A673 (cell line): ENCODE measurements at regions not wholly inside any gene's neighbourhood (a gene's known extent, or its start where the extent isn't known, plus 50 kb on each side); places are given as distances from the start of the nearest gene placed in this dataset.

Source experiments
- BruUV-seq: library from RNA; stranded (reverse); fragments of 400-500 nt; replicated peaks from 2 replicates; lab custom pipeline; 2021; lab: Mats Ljungman, UMichigan
- CTCF ChIA-PET: fragments of 300-600 bp; sonication (Branson Sonifier 250); formaldehyde crosslinking; loops from one replicate; lab custom pipeline; 2022; ENCODE audit warnings: antibody characterized with exemption; lab: Charles Lee
- POLR2A ChIA-PET: fragments of 300-600 bp; sonication (Branson Sonifier 250); formaldehyde crosslinking; loops from one replicate; lab custom pipeline; 2022; ENCODE audit warnings: antibody characterized with exemption; ENCODE audit not compliant: low non-redundant PET; lab: Charles Lee
- DNase-seq: peaks from one replicate; pipeline ENCODE4 v3.0.0-alpha.2; 2015; ENCODE audit warnings: low spot score
- H3K27ac ChIP-seq: fragments of 200-600 bp; sonication (generic); 2 replicates; pipeline ENCODE4 v1.5.1; 2016; ENCODE audit warnings: mixed run types, low read depth, mild to moderate bottlenecking, mixed read lengths, antibody characterized with exemption, low read length; ENCODE audit not compliant: poor library complexity, severe bottlenecking
- H3K27me3 ChIP-seq: fragments of 200-600 bp; sonication (generic); replicated peaks from 2 replicates; pipeline ENCODE4 v1.6.1; 2017; ENCODE audit warnings: mixed run types, low read depth, mild to moderate bottlenecking, mixed read lengths, antibody characterized with exemption, low read length; ENCODE audit not compliant: insufficient read depth, poor library complexity
- H3K36me3 ChIP-seq: fragments of 200-600 bp; sonication (generic); 2 replicates; pipeline ENCODE4 v1.6.1; 2016; ENCODE audit warnings: mixed run types, mild to moderate bottlenecking, mixed read lengths, antibody characterized with exemption, low read length; ENCODE audit not compliant: insufficient read depth, poor library complexity, severe bottlenecking
- H3K4me1 ChIP-seq: fragments of 200-600 bp; sonication (generic); 2 replicates; pipeline ENCODE4 v1.6.1; 2017; ENCODE audit warnings: mixed run types, mild to moderate bottlenecking, mixed read lengths, antibody characterized with exemption, low read length; ENCODE audit not compliant: insufficient read depth, poor library complexity, severe bottlenecking
- H3K4me3 ChIP-seq: fragments of 200-600 bp; sonication (generic); 2 replicates; pipeline ENCODE4 v1.5.1; 2016; ENCODE audit warnings: low read depth, mixed run types, mild to moderate bottlenecking, mixed read lengths, low read length; ENCODE audit not compliant: poor library complexity, severe bottlenecking
- H3K9me3 ChIP-seq: fragments of 200-600 bp; sonication (generic); 2 replicates; pipeline ENCODE4 v1.6.1; 2016; ENCODE audit warnings: mixed run types, low read depth, mild to moderate bottlenecking, mixed read lengths, antibody characterized with exemption, low read length; ENCODE audit not compliant: poor library complexity, severe bottlenecking
- CTCF ChIP-seq: fragments of 300-800, 200-600 bp; sonication (generic); conservative IDR thresholded peaks from 2 replicates; pipeline ENCODE4 v1.5.1; 2017; ENCODE audit warnings: low read depth, mild to moderate bottlenecking, antibody characterized with exemption, low read length, moderate library complexity, mixed read lengths
- EZH2 ChIP-seq: fragments of 200-600 bp; sonication (generic); IDR thresholded peaks from 2 replicates; pipeline ENCODE4 v1.6.1; 2017; ENCODE audit warnings: borderline replicate concordance, low read depth, mild to moderate bottlenecking, mixed read lengths, antibody characterized with exemption, low read length; ENCODE audit not compliant: poor library complexity, severe bottlenecking
- intact Hi-C: fragments of 100-400 bp; cut with micrococcal nuclease; formaldehyde crosslinking; loops from one replicate; pipeline ENCODE4 v1.10.0; 2022; ENCODE audit not compliant: unreplicated experiment

- ChIA-PET CTCF (no interaction called here), POLR2A (no interaction called here)
- Histone ChIP-seq H3K27me3 (no peaks in the 10 kb centered on the region), H3K4me3 (no peak overlapping the region), H3K9me3 (no peaks in the 10 kb centered on the region), H3K4me1 (no peaks in the 10 kb centered on the region), H3K27ac (no peak overlapping the region), H3K36me3 (no peaks in the 10 kb centered on the region)
- no peak for DNase-seq
- TF ChIP-seq EZH2 (no peak), CTCF (no peak)
- intact Hi-C loops, result no loop called here
- BruUV-seq, result no TSS peak
These were observed 105.6 kb downstream of the CBLL2 start for GRCh38 chrX:22378296-22378695.

- Histone ChIP-seq H3K36me3 (no peaks in the 10 kb centered on the region), H3K4me3 (no peak overlapping the region), H3K27ac (no peak overlapping the region), H3K27me3 (no peaks in the 10 kb centered on the region), H3K9me3 (no peaks in the 10 kb centered on the region), H3K4me1 (no peaks in the 10 kb centered on the region)
- TF ChIP-seq CTCF (no peak), EZH2 (no peak)
- intact Hi-C loops, result no loop called here
- DNase-seq, result no peak
- CTCF ChIA-PET, result no interaction called here
- POLR2A ChIA-PET, result no interaction called here
- BruUV-seq, result no TSS peak
These were observed 111.3 kb downstream of the CBLL2 start for GRCh38 chrX:22383988-22384387.

GRCh38 chrX:22389556-22390179, 117.0 kb downstream of the CBLL2 start:
- H3K9me3 ChIP-seq, result no peaks in the 10 kb centered on the region
- no TSS peak for BruUV-seq
- no peak overlapping the region for H3K27ac ChIP-seq
- H3K4me1 ChIP-seq, result no peaks in the 10 kb centered on the region
- ChIA-PET POLR2A (no interaction called here), CTCF (no interaction called here)
- DNase-seq, result peak; percentile 3
- H3K36me3 ChIP-seq, result no peaks in the 10 kb centered on the region
- intact Hi-C loops, result no loop called here
- H3K4me3 ChIP-seq, result no peak overlapping the region
- no peaks in the 10 kb centered on the region for H3K27me3 ChIP-seq
- TF ChIP-seq CTCF (no peak), EZH2 (no peak)
